Stromal cell of bone marrow (primary cell): ENCODE measurements at regions not wholly inside any gene's neighbourhood (a gene's known extent, or its start where the extent isn't known, plus 50 kb on each side); places are given as distances from the start of the nearest gene placed in this dataset.
"Not testable (repeated sequence)": the region's sequence is repeated elsewhere in the genome, so short reads cannot be mapped to it uniquely, and the experiment has no call there.

Experiments used
- DNase-seq: peaks from one replicate; pipeline ENCODE4 v3.0.0-alpha.2; 2012; ENCODE audit warnings: low read depth

GRCh38 chr5:118478852-118479251 lies 509.5 kb downstream of the DTWD2 start:
- DNase-seq, result no peak

DNA sequence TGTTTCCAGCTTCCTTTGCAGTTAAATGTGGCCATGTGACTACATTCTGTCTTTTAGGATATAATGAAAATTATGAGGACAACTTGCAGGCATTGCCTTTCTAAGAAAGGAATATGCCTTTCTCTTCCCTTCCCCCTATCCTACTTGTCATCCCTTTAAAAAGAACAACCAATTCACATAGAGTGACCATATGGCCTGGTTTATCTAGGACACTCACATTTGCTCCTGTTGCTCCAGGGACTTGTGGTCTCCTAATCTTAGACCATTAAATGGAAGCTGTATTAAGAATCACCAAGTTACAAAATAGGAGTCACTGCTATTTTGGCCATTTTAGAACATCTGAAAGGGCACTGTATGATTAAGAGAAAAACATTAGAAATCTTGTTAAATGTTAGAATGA lies 520.3 kb downstream of the DTWD2 start:
- no peak for DNase-seq

GRCh38 chr5:118467103-118467502 lies 521.2 kb downstream of the DTWD2 start:
- DNase-seq, result no peak

DNA sequence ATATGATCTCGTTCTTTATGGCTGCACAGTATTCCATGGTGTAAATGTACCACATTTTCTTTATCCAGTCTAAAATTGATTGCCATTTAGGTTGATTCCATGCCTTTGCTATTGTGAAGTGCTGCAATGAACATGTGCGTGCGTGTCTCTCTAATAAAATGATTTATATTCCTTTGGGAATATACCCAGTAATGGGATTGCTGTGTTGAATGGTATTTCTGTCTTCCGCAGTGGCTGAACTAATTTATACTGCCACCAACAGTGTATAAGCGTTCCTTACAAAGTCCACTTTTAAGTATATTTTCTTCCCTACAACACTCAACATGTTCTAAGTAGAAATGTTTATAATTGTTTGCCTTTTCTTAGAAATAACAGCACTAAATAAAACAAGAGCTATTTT lies 521.9 kb downstream of the DTWD2 start:
- DNase-seq, result no peak

- DNase-seq, result not testable (repeated sequence)
Measured at GRCh38 chr5:118462276-118462675, 526.1 kb downstream of the DTWD2 start.

DNA sequence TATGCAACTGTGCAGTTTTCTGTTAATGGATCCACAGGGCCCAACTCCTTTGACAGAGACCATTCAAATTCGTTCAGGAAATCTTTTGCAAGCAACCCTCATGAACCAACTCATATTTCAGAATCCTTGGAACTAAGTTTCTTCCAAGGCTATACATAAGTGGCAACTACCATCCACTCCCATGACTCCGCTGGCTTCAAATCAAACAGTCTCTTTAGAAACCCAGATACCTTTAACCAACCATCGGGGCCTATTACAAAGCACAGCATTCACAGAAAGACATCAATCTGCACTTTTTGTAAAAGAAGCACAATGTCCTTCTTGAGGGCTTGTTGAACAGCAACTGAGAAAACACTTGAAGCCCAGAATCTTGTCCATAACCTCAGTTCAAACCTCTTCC lies 526.9 kb downstream of the DTWD2 start:
- no peak for DNase-seq

DNA sequence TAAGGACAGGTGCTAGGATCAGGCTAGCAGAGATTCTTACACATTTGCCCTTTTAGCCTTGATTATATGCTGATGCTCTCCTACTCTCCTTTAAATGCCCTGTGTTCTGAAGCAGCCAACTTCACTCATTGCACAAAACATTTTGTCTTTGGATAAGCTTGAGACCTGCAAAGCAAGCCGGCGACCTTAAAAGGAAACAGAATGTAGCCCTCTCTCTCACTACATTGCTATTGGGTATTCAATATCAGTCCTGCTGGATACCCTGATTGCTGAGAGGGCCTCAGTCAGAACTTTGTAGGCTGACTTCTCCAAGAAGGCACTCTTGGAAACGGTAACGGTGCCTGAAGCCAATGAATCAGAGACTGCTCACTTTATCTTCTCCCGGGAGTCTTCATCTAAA lies 528.9 kb downstream of the DTWD2 start:
- no peak for DNase-seq

- DNase-seq, result no peak
Measured at GRCh38 chr5:118456085-118456484, 532.3 kb downstream of the DTWD2 start.

DNA sequence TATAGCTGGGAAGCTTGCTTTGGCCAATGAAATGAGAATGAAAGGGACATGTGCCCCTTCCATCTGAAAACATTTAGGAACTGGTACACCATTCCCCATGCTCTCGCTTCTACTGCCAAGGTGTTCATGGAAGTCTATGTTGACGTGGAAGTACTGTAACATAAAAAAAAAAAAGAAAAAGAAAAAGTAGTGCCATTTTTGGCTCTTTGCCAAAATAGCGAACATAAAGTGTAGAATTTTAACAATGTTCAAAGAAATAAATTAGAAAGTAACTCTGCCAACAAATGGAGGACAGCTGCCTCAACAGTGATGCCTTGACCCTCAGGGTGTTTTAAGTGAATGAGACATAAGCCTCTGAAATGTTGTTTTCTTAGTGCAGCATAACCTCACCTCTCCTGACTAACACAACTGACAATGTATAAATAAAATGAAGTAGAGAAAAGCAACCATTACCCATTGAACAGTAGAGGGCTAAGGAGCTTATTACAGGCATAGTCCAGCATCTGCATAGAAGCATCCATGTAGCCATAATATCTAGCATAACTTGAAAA lies 536.6 kb downstream of the DTWD2 start:
- no peak for DNase-seq

- no peak for DNase-seq
Measured at GRCh38 chr5:118450554-118451332, 537.6 kb downstream of the DTWD2 start.

- no peak for DNase-seq
Measured at GRCh38 chr5:118447350-118447749, 541.0 kb downstream of the DTWD2 start.

GRCh38 chr5:118441956-118442355 lies 546.4 kb downstream of the DTWD2 start:
- DNase-seq, result no peak

- no peak for DNase-seq
Measured at GRCh38 chr5:118441034-118441433, 547.3 kb downstream of the DTWD2 start.

GRCh38 chr5:118440496-118440895 lies 547.9 kb downstream of the DTWD2 start:
- no peak for DNase-seq

DNA sequence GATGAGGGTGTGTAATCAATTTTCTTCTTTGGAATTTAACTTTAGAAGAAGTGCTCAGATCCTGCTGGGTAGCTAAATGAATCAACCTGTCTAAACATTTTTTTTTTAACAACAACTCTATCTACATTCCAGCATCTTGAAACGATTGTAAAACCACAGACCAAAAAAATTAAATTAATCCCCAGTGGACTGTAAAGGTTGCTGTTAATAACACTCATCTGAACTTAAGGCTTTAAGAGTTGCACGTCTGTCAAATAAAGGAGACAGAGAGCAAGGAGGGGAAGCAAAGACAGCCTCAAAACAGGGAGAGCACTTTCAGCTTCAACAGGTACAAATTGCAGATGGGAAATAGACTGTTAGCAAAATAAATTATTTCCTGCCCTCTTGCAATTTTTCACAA lies 548.5 kb downstream of the DTWD2 start:
- DNase-seq, result peak; percentile 9

DNA sequence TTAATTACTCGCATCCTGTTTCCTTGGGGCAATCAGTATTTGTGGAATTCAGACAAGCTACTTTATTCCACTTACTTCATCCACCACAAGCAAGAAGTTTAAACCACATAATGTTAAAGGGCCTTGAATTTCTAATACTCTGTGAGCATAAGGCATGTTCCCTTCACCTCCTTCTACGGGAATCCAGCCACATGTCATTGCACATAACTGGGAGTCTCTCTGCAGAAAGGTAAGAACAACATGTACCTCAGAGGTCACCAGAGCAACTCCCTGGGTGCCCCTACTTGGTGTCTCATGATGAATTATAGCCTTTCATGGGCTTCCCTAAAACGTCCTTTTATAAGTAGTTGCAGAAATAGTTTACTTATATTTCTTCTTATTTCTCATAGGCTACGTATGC lies 553.2 kb downstream of the DTWD2 start:
- no peak for DNase-seq

DNA sequence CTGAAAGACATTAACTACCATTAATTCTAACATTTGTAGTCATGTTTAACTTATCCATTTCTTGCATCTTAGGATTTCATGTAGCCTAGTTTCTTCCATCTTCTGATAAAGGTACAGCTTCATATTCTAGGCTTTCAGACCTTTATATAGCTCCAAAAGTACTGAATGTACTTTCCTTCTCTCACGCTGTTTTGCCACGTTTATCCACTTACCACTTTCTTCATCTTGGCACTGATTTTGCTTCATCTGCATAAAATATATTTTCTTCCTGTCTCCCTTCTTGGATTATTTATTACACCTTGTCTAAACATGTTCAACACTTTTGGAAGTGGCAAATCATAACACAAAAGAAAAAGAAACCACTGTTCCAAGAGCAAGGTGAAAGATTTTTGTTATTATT lies 553.8 kb downstream of the DTWD2 start:
- DNase-seq, result no peak

- no peak for DNase-seq
Measured at GRCh38 chr5:118430076-118430475, 558.3 kb downstream of the DTWD2 start.

DNA sequence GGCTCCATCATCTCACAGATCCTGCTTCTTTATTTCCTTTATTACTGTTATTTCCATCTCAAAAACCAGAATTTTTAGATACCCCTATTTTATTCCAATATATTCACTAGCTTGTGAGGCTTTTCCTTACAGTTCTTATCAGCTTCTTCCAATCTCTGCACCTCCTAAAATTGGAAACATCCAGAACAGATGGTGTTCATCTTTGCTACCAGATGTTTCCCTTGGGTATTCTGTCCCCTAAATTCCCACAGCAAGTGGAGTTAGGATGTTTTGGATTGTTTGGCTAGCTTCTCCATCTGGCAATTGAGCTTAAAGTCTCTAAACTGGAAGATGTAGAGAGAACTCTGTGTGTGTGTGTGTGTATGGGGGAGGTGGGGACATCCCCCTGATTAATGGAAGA lies 580.4 kb downstream of the DTWD2 start:
- no peak for DNase-seq

- no peak for DNase-seq
Measured at GRCh38 chr5:118405650-118406061, 582.7 kb downstream of the DTWD2 start.

DNA sequence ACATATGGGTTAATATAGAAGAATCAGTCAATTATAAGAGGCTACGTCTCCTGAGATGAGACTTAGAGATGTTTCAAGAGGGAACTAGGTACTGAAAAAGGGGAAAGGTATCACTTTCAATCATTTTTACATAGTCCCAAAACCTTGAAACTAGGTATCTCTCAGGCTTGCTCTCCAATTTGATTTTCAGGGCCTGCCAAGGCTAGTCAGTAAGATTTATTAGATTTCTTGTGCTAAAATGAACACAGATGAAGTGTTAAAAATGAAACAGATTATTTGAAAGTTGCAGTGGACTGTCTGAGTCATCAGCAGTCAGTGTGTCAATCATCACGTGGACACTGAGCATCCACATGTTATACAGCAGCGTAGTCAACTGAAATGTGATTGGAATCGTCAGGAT lies 591.1 kb downstream of the DTWD2 start:
- no peak for DNase-seq

DNA sequence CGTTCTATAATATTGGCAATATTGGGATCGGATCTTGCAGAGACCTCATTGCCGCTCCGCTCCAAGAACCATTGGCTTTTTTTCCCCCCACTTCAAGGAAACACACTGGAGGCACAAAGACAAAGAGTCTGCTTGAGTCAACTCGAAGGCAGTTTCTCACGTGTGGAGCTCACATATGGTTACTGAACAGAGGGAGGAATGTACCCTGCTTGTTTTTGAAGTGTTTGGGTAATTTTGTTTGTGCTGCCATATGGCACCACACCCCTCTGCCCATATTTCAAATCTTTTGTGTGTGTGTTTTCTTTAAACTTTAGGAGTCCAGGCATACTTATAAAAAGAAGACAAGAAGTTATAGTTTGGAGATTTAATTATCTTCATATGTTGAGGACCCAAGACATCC lies 595.9 kb downstream of the DTWD2 start:
- DNase-seq, result no peak

- DNase-seq, result not testable (repeated sequence)
Measured at GRCh38 chr5:118382931-118383330, 605.4 kb downstream of the DTWD2 start.

GRCh38 chr5:118379470-118379869 lies 608.9 kb downstream of the DTWD2 start:
- no peak for DNase-seq
